Breast epithelium (tissue), 4 donors: ENCODE measurements at regions not wholly inside any gene's neighbourhood (a gene's known extent, or its start where the extent isn't known, plus 50 kb on each side); places are given as distances from the start of the nearest gene placed in this dataset.
"Not testable (repeated sequence)": the region's sequence is repeated elsewhere in the genome, so short reads cannot be mapped to it uniquely, and the experiment has no call there.

Experiments
- DNase-seq, 2 donors: peaks; one replicate each; pipeline ENCODE4 v3.0.0-alpha.2; 2019; ENCODE audit warnings: low spot score in 2 of 2
- H3K27ac ChIP-seq, 2 donors: fragments of 200-600 bp; sonication (generic) in 1 of 2; one replicate each; pipeline ENCODE4 v1.5.1; 2016 to 2019; ENCODE audit warnings: mild to moderate bottlenecking in 1 of 2
- H3K27me3 ChIP-seq, 2 donors: fragments of 200-600 bp; sonication (generic) in 1 of 2; one replicate each; pipeline versions ENCODE4 v1.5.1 to v1.6.0; 2017 to 2019; ENCODE audit warnings: control low read depth in 1 of 2, mild to moderate bottlenecking in 1 of 2
- H3K36me3 ChIP-seq: fragments of 200-600 bp; one replicate; pipeline ENCODE4 v1.5.1; 2019
- H3K4me1 ChIP-seq, 2 donors: fragments of 200-600 bp; sonication (generic); one replicate each; pipeline ENCODE4 v1.5.1; 2016 to 2019; ENCODE audit warnings: control low read depth in 1 of 2
- H3K4me3 ChIP-seq, 3 donors: fragments of 200-600 bp; sonication (generic); 1 replicate in 2 of 3; 2 replicates in 1 of 3; pipeline ENCODE4 v1.5.1; 2016 to 2019; ENCODE audit warnings: mild to moderate bottlenecking in 3 of 3, moderate library complexity in 2 of 3
- H3K9me3 ChIP-seq, 2 donors: fragments of 200-600 bp; sonication (generic) in 1 of 2; one replicate each; pipeline ENCODE4 v1.5.1; 2016 to 2019; ENCODE audit warnings: control low read depth in 1 of 2
- CTCF ChIP-seq, 3 donors: fragments of 450-650 bp; IDR thresholded peaks; one replicate each; pipeline ENCODE4 v1.5.1; 2016 to 2017; ENCODE audit warnings: antibody characterized with exemption in 3 of 3, mild to moderate bottlenecking in 3 of 3, moderate library complexity in 3 of 3
- POLR2A ChIP-seq: fragments of 450-650 bp; IDR thresholded peaks from one replicate; pipeline ENCODE4 v1.6.1; 2016; ENCODE audit warnings: antibody characterized with exemption, mild to moderate bottlenecking, moderate library complexity
- POLR2AphosphoS5 ChIP-seq, 3 donors: sonication (generic); formaldehyde crosslinking; IDR thresholded peaks; one replicate each; pipeline ENCODE4 v1.6.1; 2017; ENCODE audit warnings: antibody characterized with exemption in 3 of 3
- intact Hi-C: fragments of 100-400 bp; cut with DNase I; formaldehyde crosslinking; loops from one replicate; pipeline ENCODE4 v1.15.1; 2023; ENCODE audit warnings: low total_unique reads

- H3K9me3 ChIP-seq = peaks cover 0 to 3% of the 10 kb centered on the region in 2 donors
- H3K4me3 ChIP-seq = no peak overlapping the region
- DNase-seq = no peak
- H3K36me3 ChIP-seq = no peaks in the 10 kb centered on the region
- intact Hi-C loops = no loop called here
- H3K27ac ChIP-seq = no peak overlapping the region
- TF ChIP-seq POLR2AphosphoS5 (IDR thresholded peaks at IDR 0.05) = no peak
- no peaks in the 10 kb centered on the region for H3K27me3 ChIP-seq
- H3K4me1 ChIP-seq = no peaks in the 10 kb centered on the region
Measured at GRCh38 chr1:87986130-87986866, 657.6 kb downstream of the LMO4 start.

- Histone ChIP-seq H3K4me1 (no peaks in the 10 kb centered on the region), H3K27me3 (no peaks in the 10 kb centered on the region), H3K27ac (no peak overlapping the region), H3K36me3 (no peaks in the 10 kb centered on the region), H3K9me3 (no peaks in the 10 kb centered on the region), H3K4me3 (no peak overlapping the region)
- no peak for DNase-seq
- TF ChIP-seq POLR2AphosphoS5 (IDR thresholded peaks at IDR 0.05) = no peak
- TF ChIP-seq POLR2A = no peak
- no peak for TF ChIP-seq CTCF (IDR thresholded peaks at IDR 0.05)
- intact Hi-C loops = loop anchor here (1.0 kb wide), 1 partner anchor 11 kb away; no protein-coding TSS in a partner anchor
Measured at GRCh38 chr1:87989346-87989745, 660.7 kb downstream of the LMO4 start.

- H3K9me3 ChIP-seq, H3K4me3 ChIP-seq, H3K4me1 ChIP-seq, H3K36me3 ChIP-seq, DNase-seq, H3K27me3 ChIP-seq, intact Hi-C loops, H3K27ac ChIP-seq: not testable (repeated sequence)
Measured at GRCh38 chr1:87992536-87992935, 663.9 kb downstream of the LMO4 start.

GRCh38 chr1:87993051-87993450 is 664.4 kb downstream of the LMO4 start:
- H3K9me3 ChIP-seq = no peaks in the 10 kb centered on the region
- no peak overlapping the region for H3K4me3 ChIP-seq
- TF ChIP-seq POLR2AphosphoS5 (IDR thresholded peaks at IDR 0.05) (no peak), CTCF (IDR thresholded peaks at IDR 0.05) (no peak), POLR2A (no peak)
- intact Hi-C loops = no loop called here
- H3K27me3 ChIP-seq = no peaks in the 10 kb centered on the region
- DNase-seq = no peak
- H3K4me1 ChIP-seq = no peaks in the 10 kb centered on the region
- no peak overlapping the region for H3K27ac ChIP-seq
- H3K36me3 ChIP-seq = no peaks in the 10 kb centered on the region

- intact Hi-C loops = loop anchor here (1.0 kb wide), 1 partner anchor 11 kb away; no protein-coding TSS in a partner anchor
Measured at GRCh38 chr1:87999852-88000251, 671.2 kb downstream of the LMO4 start.

More at GRCh38 chr1:87999852-88000251, 671.2 kb downstream of the LMO4 start:
- no peaks in the 10 kb centered on the region for H3K4me1 ChIP-seq
- H3K4me3 ChIP-seq = no peak overlapping the region
- H3K27me3 ChIP-seq = no peaks in the 10 kb centered on the region
- H3K36me3 ChIP-seq = no peaks in the 10 kb centered on the region
- no peaks in the 10 kb centered on the region for H3K9me3 ChIP-seq
- no peak overlapping the region for H3K27ac ChIP-seq
- no peak for DNase-seq
- TF ChIP-seq CTCF (IDR thresholded peaks at IDR 0.05) (no peak), POLR2AphosphoS5 (IDR thresholded peaks at IDR 0.05) (no peak), POLR2A (no peak)
